Activated T-cell treated with anti-CD3 and anti-CD28 coated beads for 4 hours (primary cell): ENCODE measurements at regions not wholly inside any gene's neighbourhood (a gene's known extent, or its start where the extent isn't known, plus 50 kb on each side); places are given as distances from the start of the nearest gene placed in this dataset.
"Not testable (repeated sequence)": the region's sequence is repeated elsewhere in the genome, so short reads cannot be mapped to it uniquely, and the experiment has no call there.

ENCODE experiments used
- DNase-seq: peaks from one replicate; pipeline ENCODE4 v3.0.0-alpha.2; 2020

- no peak for DNase-seq
Measured at GRCh38 chr4:104549736-104550135, 55.0 kb upstream of the CXXC4 start.

GRCh38 chr4:104559502-104559901 is 64.8 kb upstream of the CXXC4 start:
- DNase-seq, result no peak

- DNase-seq, result no peak
Measured at GRCh38 chr4:104571341-104571740, 76.6 kb upstream of the CXXC4 start.

GRCh38 chr4:104574371-104574770 is 79.7 kb upstream of the CXXC4 start:
- DNase-seq, result no peak

- no peak for DNase-seq
Measured at GRCh38 chr4:104575278-104575677, 80.6 kb upstream of the CXXC4 start.

- DNase-seq, result no peak
Measured at GRCh38 chr4:104577405-104577804, 82.7 kb upstream of the CXXC4 start.

- not testable (repeated sequence) for DNase-seq
Measured at GRCh38 chr4:104581476-104581875, 86.8 kb upstream of the CXXC4 start.

- DNase-seq, result not testable (repeated sequence)
Measured at GRCh38 chr4:104582056-104582455, 87.4 kb upstream of the CXXC4 start.

- no peak for DNase-seq
Measured at GRCh38 chr4:104589264-104589868, 94.7 kb upstream of the CXXC4 start.

GRCh38 chr4:104591510-104591911 is 96.8 kb upstream of the CXXC4 start:
- no peak for DNase-seq

- no peak for DNase-seq
Measured at GRCh38 chr4:104592183-104592582, 97.5 kb upstream of the CXXC4 start.

GRCh38 chr4:104593019-104593418 is 98.3 kb upstream of the CXXC4 start:
- DNase-seq, result no peak

GRCh38 chr4:104596189-104596588 is 101.5 kb upstream of the CXXC4 start:
- DNase-seq, result no peak

- no peak for DNase-seq
Measured at GRCh38 chr4:104615496-104615895, 120.8 kb upstream of the CXXC4 start.

- DNase-seq, result no peak
Measured at GRCh38 chr4:104615926-104616325, 121.2 kb upstream of the CXXC4 start.

- DNase-seq, result no peak
Measured at GRCh38 chr4:104616401-104616820, 121.7 kb upstream of the CXXC4 start.

GRCh38 chr4:104625706-104626105 is 131.0 kb upstream of the CXXC4 start:
- DNase-seq, result no peak

GRCh38 chr4:104629601-104630000 is 134.9 kb upstream of the CXXC4 start:
- DNase-seq, result no peak

- DNase-seq, result no peak
Measured at GRCh38 chr4:104630272-104630671, 135.6 kb upstream of the CXXC4 start.

- no peak for DNase-seq
Measured at GRCh38 chr4:104631000-104631399, 136.3 kb upstream of the CXXC4 start.

- no peak for DNase-seq
Measured at GRCh38 chr4:104641418-104641817, 146.7 kb upstream of the CXXC4 start.

GRCh38 chr4:104642521-104642920 is 147.8 kb upstream of the CXXC4 start:
- DNase-seq, result no peak

GRCh38 chr4:104643805-104644204 is 149.1 kb upstream of the CXXC4 start:
- no peak for DNase-seq

- DNase-seq, result no peak
Measured at GRCh38 chr4:104649631-104650030, 154.9 kb upstream of the CXXC4 start.

- not testable (repeated sequence) for DNase-seq
Measured at GRCh38 chr4:104662269-104662668, 167.6 kb upstream of the CXXC4 start.

- no peak for DNase-seq
Measured at GRCh38 chr4:104677116-104677515, 182.4 kb upstream of the CXXC4 start.
